Fibroblast of skin of scalp (primary cell): ENCODE measurements at regions not wholly inside any gene's neighbourhood (a gene's known extent, or its start where the extent isn't known, plus 50 kb on each side); places are given as distances from the start of the nearest gene placed in this dataset.

ENCODE experiments used
- DNase-seq: peaks from one replicate; pipeline ENCODE4 v3.0.0-alpha.2; 2013

- DNase-seq, result no peak
Measured at GRCh38 chr9:119609277-119609971, 240.2 kb upstream of the BRINP1 start.

DNA sequence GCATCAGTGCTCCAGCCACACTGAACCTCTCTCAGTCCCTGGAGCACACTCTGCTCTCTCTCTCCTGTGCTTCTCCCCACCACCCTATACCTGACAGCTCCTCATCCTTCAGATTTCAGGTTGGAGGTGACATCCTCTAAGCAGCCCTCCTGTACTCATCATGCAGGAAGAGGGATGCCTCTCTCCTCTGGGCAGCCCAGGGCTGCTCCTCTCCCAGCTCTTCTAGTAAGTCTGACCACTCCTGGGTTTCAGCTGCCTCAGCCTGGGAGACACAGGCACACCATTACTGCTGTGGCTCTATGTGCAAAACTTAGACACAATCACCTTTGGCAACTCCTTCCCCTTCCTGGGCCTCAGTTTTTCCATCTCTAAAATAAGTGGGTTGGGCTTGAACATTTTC, 232.4 kb upstream of the BRINP1 start:
- no peak for DNase-seq

DNA sequence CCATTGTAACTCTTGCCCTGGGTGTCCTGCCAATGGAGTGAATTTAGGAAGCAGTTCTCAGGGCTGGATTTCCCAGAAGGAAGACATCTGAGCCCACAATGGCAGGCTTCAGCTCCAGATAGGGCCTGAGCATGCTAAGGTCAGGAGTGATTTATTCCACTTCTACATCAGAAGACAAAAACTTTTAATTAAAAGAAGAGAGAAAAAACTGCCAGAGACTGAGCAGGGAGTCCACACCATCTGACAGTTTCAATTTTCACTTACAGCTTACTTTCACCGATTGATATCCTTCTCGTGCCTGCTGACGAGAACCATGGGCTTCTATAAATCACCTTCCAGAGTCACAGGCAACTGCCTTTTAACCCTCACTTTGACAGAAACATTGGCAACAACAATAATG, 228.3 kb upstream of the BRINP1 start:
- no peak for DNase-seq

DNA sequence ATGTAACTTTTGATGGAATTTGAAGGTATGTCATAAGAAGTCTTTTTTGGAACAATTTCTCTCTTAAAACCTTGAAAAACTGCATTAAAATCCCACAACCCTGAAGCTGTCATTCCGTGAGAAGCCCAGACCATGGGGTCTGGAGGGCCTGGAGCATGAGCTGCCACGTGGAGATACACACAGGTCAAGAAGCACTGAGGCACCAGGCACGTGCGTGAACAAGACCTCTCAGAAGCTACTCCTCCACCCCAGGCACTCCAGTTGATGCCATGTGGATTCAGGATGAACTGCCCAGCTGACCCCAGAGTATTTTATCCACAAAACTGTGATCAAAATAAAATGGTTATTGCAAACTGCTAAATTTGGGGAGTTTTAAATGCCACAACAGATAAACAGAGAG, 227.5 kb upstream of the BRINP1 start:
- DNase-seq, result no peak

DNA sequence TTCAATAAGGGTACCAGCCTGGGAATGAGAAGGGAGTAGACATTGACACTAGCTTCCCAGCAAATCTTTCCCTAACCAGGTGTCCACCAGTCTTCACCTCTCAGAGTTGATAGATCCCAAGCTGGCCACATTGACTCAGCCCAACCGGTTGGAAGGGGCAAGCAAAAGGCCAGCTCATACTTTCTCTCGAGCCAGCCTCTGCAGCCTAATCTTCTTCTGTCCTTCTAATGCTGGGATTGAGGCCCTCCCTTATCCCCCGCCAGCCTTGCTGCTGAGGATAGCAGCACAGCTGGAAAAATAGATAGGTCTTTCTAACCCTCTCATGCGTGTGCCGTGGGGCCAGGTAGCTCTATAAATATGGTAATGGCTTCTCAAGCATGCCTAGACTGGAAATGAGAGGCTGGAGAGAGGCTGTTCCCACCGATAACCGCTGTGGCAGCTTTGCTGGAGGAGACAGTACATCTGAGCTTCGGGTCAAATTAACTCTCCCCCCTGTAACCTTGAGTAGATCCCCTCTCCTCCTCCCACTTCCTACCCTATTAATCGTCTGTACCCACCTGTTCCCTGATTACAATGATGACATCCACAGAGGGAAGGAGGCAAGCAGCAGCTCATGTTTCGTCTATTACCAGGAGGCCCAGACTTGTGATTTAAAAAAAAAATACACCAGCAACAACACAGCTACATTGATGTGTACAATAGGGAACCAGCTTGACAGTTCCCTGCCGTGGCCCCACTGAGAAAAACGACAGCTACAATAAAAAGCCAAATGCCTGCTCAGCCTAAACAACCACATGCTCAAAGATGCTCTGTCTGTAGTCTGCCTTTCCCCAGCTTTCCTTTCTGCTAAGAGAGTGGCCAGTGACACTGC, 219.9 kb upstream of the BRINP1 start:
- DNase-seq, result no peak

DNA sequence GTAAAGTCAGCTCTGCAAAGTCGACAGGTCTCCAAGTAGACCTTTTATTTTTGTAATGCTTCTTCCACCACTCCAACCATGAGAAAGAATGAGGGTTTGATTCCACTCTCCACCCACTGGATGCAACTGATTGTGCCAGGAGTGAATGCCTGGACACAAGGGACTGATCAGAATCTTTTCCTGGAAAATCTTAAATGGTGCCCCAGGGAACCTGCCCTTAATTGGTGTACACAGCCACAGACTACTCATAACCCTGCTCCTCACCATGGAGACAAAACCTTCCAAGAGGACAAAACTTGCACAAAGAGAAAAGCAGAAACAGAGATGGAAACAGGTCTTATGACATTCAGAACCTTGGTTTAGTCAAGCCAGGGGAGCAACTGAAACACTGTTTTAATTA, 208.6 kb upstream of the BRINP1 start:
- no peak for DNase-seq

DNA sequence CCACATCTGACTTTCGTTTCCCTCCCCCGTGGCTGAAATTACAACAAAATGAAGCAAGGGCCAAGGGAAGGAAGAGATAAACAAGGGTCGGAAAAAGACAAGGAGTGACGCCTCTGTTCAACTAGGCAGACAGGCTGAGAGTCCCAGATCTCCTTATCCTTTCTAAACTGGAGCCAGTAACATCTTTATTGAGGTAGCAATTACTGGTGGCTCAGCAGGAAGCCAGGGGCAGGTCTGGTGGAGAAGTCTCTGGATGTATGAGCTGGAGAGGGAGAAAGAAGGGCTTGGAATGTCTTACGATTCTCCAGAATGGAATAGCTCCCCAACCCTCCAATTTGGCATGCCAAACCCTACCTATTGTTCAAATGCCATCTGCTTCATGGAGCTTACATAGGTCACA, 190.8 kb upstream of the BRINP1 start:
- no peak for DNase-seq

DNA sequence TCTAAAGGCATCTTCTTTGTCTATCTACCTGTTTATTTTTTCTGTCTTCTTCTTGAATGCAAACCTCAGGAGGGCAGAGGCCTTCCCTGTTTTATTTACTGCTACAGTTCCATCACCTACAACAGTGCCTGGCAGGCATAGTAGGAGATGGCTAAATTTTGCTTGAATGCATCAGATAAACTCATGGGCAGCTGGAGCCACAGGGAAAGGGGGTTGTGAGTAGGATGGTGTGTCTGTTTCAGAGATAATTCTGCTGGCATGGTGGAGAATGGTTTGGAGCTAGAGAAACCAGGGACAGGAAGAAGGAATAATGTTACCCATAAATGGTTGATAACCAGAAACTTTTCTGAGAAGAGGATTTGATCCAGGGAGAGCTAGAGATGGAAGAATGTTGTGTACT, 189.8 kb upstream of the BRINP1 start:
- no peak for DNase-seq

DNA sequence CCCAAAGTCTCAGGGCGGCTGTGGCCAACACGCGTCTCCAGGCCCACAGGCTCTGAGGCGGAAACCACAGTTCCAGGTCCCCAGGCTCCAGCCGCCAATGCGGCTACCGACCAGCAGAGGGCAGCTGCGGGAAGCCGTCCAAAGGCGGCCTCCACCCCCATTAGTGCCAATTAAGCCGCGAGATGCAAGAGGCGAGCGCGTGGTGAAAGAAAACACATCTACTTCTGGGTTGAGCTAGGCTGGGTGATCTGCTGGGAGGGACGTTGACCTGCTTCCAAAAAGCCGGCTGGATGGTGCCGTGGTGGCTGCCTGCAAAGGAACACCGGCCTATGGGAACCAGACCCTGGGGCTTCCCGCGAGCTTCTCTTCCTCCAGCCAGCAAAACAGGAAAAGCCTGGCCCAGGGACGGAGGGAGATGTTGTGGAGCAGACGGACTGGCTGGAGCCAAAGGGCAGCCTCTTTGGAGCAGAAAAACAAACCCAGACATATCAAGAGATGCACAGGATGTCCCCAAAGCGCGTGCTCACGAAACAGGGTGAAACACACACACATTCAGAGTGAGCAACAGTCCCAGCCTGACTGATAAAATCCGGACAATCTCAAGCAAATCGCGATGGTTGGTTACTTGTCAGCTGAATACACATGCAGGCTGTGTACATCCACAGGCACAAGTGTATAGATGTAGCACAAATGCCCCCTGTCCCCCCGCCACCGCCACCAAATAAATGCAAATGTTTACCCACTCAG, 187.1 kb upstream of the BRINP1 start:
- peak; percentile 69 for DNase-seq

GRCh38 chr9:119544492-119544891, 175.3 kb upstream of the BRINP1 start:
- no peak for DNase-seq

- no peak for DNase-seq
Measured at GRCh38 chr9:119537138-119537537, 167.9 kb upstream of the BRINP1 start.

DNA sequence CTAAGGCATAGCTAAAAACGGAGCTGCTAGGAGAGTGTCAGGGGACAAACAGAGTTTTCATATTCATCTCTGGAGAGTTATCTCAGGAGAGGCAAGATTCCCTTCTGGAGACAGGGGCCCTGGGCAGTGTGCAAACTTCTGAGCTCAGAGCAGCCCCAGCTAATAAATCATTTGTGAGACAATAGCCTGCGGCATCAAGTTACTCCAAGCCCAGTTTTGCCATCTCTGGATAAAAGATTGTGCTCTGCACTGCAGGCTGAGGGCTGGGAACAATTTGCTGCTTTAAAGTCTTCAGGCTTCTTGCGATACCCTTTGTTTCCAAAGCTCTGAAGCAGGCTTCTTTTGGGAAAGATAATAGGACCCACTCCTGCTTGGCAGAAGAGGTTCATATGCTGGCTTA, 164.3 kb upstream of the BRINP1 start:
- DNase-seq, result no peak

- no peak for DNase-seq
Measured at GRCh38 chr9:119526698-119527097, 157.5 kb upstream of the BRINP1 start.

DNA sequence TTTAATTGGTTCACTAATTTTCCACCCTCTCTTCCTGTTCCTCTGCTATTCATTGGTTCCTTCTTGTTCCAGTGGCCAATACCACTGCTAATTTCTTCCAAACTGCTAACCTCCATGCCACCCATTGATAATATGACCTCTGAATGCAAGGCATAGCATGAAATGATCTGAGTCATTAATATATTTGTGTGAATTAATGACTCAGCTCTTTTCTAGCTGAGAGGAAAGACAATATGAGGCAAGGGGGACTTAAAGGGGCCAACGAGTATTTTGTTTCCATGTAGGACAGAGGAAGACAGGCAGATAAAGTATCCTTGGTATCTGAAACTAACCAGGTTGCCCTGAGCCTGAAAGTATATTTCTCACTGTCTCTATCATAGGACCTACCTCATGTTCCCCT, 154.3 kb upstream of the BRINP1 start:
- DNase-seq, result no peak

DNA sequence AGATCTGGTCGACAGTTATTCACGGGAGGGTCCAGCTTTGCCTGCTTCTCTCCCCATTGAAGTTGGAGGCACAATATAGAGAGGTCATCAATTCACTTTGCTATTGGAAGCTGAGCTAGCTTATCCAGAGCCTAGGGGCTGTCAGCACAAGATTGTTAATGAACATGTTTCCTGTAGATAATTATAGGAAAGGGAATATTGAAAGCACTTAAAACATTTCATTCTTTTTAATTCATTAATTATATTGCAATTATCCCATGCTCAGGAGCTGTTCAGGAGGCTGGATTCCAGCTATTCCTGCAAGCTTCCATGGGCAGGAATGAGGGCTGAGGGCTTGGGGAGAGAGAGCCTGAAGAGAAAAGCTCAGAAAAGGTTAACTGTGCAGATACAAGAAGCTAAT, 153.1 kb upstream of the BRINP1 start:
- DNase-seq, result no peak

DNA sequence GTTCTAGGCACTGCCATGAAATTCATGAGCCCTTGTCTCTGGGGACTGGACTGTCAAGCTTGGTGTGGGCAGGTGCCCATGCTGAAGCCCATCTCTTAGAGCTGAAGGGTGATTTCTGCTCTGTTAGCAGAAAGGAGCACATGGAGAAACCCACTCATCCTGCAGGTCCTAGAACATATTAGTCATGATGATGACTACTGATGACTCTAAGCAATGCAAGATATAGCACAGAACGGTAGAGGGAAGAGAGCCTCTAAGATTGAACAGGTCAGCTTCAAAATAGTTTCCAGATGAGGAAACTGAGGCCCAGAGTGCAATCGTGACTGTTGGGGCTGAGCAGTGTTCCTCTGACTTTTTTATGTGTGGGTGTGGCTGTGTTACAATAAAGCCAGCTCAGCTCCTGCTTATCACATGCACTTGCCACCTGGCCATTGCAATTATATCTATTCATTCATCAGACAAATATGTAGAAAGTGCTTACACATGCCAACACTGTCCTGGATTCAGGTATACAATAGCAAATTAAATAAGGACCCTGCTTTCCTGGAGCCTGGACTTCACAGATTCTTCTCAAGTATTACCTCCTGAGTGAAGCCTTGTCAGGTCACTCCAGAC, 140.2 kb upstream of the BRINP1 start:
- no peak for DNase-seq

GRCh38 chr9:119501374-119501773, 132.1 kb upstream of the BRINP1 start:
- no peak for DNase-seq

GRCh38 chr9:119500072-119500771, 131.0 kb upstream of the BRINP1 start:
- DNase-seq, result no peak

GRCh38 chr9:119487118-119487827, 118.0 kb upstream of the BRINP1 start:
- DNase-seq, result no peak

DNA sequence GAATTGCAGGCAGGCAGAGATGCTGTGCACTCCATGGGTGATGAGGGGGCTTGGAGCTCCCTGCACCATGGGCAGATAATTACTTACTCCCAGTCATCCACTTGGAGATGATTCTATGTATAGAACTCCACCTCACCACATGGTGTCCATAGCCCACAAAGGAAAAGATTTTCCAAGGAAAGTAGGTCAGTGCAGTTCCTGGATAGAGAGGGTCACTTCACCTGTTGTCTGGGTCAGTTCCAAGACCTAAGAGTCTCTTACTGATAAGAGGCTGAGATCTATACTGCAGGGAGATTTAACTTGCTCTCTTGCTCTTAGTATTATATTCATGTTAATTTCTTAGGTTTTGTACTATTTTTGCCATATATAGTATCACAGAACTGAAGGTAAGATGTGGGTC, 113.9 kb upstream of the BRINP1 start:
- no peak for DNase-seq

GRCh38 chr9:119477197-119477596, 108.0 kb upstream of the BRINP1 start:
- no peak for DNase-seq

DNA sequence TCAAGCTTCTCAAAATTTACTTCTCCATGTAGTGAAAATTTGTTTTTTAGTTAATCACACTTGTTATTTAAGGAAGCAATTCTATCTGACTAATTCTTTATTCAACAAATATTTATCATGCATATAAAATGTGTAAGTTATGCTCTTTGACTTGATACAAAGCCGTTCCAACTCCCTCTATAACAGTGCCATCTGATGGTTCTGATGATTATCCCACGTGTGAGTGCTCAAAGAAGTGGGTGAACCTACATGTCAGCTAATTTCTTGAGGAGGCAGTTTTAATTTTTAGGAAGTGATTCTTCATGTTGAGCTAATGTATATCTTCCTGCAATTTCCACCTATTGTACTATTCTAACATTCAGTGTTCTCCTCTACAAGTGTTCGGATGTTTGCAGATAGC, 88.8 kb upstream of the BRINP1 start:
- DNase-seq, result no peak
